GM12891 (cell line): ENCODE measurements at regions not wholly inside any gene's neighbourhood (a gene's known extent, or its start where the extent isn't known, plus 50 kb on each side); places are given as distances from the start of the nearest gene placed in this dataset.

Experiments used
- PAX5 ChIP-seq: IDR thresholded peaks from 2 replicates; pipeline ENCODE4 v1.6.1; 2011; ENCODE audit warnings: low read length, moderate library complexity, mild to moderate bottlenecking; ENCODE audit not compliant: insufficient read depth, severe bottlenecking
- POLR2A ChIP-seq: IDR thresholded peaks from 2 replicates; pipeline ENCODE4 v1.6.1; 2011; ENCODE audit warnings: low read depth, low read length, control low read depth
- POLR2AphosphoS5 ChIP-seq: IDR thresholded peaks from 2 replicates; pipeline ENCODE4 v1.6.1; 2011; ENCODE audit warnings: low read depth, low read length, control low read depth
- POU2F2 ChIP-seq: IDR thresholded peaks from 2 replicates; pipeline ENCODE4 v1.6.1; 2011; ENCODE audit warnings: low read depth, mild to moderate bottlenecking, control low read depth, low read length, moderate library complexity
- SPI1 ChIP-seq: IDR thresholded peaks from 2 replicates; pipeline ENCODE4 v1.6.1; 2011; ENCODE audit warnings: low read depth, low read length, control low read depth
- TAF1 ChIP-seq: IDR thresholded peaks from 2 replicates; pipeline ENCODE4 v1.6.1; 2011; ENCODE audit warnings: low read depth, low read length, control low read depth

- TF ChIP-seq POLR2A (no peak), POLR2AphosphoS5 (no peak), POU2F2 (no peak), TAF1 (no peak), SPI1 (no peak), PAX5 (no peak)
These were observed 148.9 kb upstream of the MEIS2 start for GRCh38 chr15:37249249-37249648.
